Cardiac muscle cell (in vitro differentiated cells and primary cell): ENCODE measurements at regions not wholly inside any gene's neighbourhood (a gene's known extent, or its start where the extent isn't known, plus 50 kb on each side); places are given as distances from the start of the nearest gene placed in this dataset.

Experiments
- DNase-seq, 2 donors: peaks; one replicate each; pipeline versions ENCODE4 v3.0.0 to v3.0.0-alpha.2; 2010 to 2017; ENCODE audit warnings: low read depth in 1 of 2, low spot score in 1 of 2
- H3K27ac ChIP-seq: fragments of 200-600 bp; sonication (generic); 2 replicates; pipeline ENCODE4 v1.5.1; 2016
- H3K27me3 ChIP-seq: fragments of 200-600 bp; sonication (generic); 2 replicates; pipeline ENCODE4 v1.6.0; 2016; ENCODE audit warnings: control low read depth
- H3K36me3 ChIP-seq: fragments of 200-600 bp; sonication (generic); 2 replicates; pipeline ENCODE4 v1.5.1; 2016; ENCODE audit warnings: control low read depth
- H3K4me1 ChIP-seq: fragments of 200-600 bp; sonication (generic); 2 replicates; pipeline ENCODE4 v1.8.1; 2017; ENCODE audit warnings: low read depth, mild to moderate bottlenecking, mixed run types
- H3K4me3 ChIP-seq: fragments of 200-600 bp; sonication (generic); 2 replicates; pipeline ENCODE4 v1.5.1; 2016; ENCODE audit warnings: mild to moderate bottlenecking
- H3K9me3 ChIP-seq: fragments of 200-600 bp; sonication (generic); 2 replicates; pipeline ENCODE4 v1.5.1; 2017; ENCODE audit warnings: low read depth, mild to moderate bottlenecking, control low read depth
- CTCF ChIP-seq: IDR thresholded peaks from 2 replicates; pipeline ENCODE4 v1.5.1; 2012; ENCODE audit warnings: low read depth, mild to moderate bottlenecking, low read length

DNA sequence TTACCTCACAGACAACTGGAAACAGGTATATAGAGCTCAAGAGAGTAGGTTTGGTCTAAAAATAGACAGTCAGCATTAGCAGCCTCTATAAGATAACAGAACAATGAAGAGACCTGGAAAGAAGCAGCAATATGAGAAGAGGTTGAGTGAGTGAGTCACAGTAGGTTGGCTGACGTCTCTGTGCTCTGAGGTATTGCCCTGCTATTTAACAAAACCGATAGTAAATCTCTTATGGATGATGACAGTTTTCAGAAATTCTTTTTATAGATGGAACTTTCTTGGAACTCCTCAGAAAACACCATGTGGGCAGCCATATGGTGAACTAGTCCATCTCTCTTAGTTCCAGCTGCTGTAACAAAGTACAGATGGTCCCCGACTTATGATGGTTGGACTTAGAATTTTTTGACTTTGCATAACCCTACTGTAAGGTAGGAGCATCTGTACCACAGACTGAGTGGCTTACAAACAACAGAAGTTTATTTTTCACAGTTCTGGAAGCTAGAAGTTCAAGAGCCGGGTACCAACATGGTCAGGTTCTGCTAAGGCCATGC, 123.5 kb downstream of the MBD2 start:
- DNase-seq = no peak
- Histone ChIP-seq H3K36me3 (no peaks in the 10 kb centered on the region), H3K27ac (no peak overlapping the region), H3K9me3 (no peaks in the 10 kb centered on the region), H3K4me3 (no peak overlapping the region), H3K4me1 (no peaks in the 10 kb centered on the region), H3K27me3 (no peaks in the 10 kb centered on the region)
- no peak for TF ChIP-seq CTCF

- Histone ChIP-seq H3K9me3 (no peaks in the 10 kb centered on the region), H3K4me1 (no peaks in the 10 kb centered on the region), H3K4me3 (no peak overlapping the region), H3K27ac (no peak overlapping the region), H3K27me3 (no peaks in the 10 kb centered on the region), H3K36me3 (no peaks in the 10 kb centered on the region)
- DNase-seq = no peak
- TF ChIP-seq CTCF = no peak
Measured at GRCh38 chr18:54100466-54100865, 124.0 kb downstream of the MBD2 start.

DNA sequence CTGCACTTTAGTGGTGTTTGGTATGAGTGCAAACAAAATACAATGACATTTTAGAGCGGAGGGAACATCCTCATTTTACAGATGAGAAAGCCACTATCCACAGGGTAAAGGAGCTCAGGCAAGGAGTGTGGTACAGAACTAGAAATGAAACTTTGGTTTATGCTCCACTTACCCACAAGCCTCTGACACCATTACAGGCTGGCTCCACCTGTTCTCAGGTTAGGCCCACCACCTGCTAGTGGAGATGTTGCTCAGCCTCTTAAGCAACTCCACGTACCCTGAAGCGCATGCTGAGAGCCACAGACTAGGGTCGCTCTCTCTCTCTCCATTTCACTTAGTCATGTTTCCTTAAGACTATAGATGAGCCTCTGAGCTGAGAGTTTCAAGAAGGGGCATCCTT, 130.0 kb downstream of the MBD2 start:
- Histone ChIP-seq H3K27ac (no peak overlapping the region), H3K36me3 (no peaks in the 10 kb centered on the region), H3K27me3 (no peaks in the 10 kb centered on the region), H3K4me3 (no peak overlapping the region), H3K9me3 (no peaks in the 10 kb centered on the region), H3K4me1 (no peaks in the 10 kb centered on the region)
- no peak for DNase-seq
- TF ChIP-seq CTCF = no peak

- Histone ChIP-seq H3K9me3 (no peaks in the 10 kb centered on the region), H3K4me3 (no peak overlapping the region), H3K4me1 (no peaks in the 10 kb centered on the region), H3K36me3 (no peaks in the 10 kb centered on the region), H3K27me3 (no peaks in the 10 kb centered on the region), H3K27ac (no peak overlapping the region)
- TF ChIP-seq CTCF = no peak
- DNase-seq = no peak
Measured at GRCh38 chr18:54090856-54091255, 133.6 kb downstream of the MBD2 start.

DNA sequence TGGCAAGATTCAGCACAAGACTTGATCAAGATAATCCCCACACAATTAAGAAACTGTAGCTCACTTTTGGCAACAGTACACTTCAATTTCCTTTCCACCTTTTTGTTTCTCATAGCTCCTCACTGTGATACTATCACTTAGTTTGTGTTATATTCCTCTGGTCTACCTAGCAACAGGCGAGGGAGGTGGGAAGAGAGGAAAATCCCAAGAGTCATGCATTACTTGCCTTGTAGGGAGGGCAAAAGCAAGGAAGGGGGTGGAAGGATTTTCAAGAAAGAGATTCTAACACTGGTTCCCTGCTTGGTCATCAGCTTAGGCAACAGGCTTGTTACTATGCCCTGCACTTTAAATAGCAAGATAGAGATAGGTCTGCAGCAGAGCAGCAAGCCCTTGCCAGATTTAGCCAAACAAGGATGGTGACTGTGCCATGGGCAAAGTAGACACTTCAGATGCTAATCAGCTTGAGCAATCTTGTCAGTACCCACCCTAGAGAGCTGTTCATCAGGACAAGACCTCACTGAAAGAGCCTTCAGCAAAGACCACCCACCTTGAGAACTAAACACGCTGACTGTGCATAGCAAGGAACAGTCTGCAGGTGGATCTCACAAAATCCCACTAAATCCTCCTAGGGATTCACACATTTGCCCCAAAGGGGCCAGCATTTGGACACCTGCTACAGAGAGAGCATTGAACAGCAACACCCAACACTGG, 134.6 kb downstream of the MBD2 start:
- DNase-seq = peak in 1 of 2 donors; percentile 2
- no peaks in the 10 kb centered on the region for H3K36me3 ChIP-seq
- H3K4me1 ChIP-seq = no peaks in the 10 kb centered on the region
- no peak overlapping the region for H3K27ac ChIP-seq
- H3K27me3 ChIP-seq = no peaks in the 10 kb centered on the region
- no peaks in the 10 kb centered on the region for H3K9me3 ChIP-seq
- no peak overlapping the region for H3K4me3 ChIP-seq
- no peak for TF ChIP-seq CTCF
